NOMO-1 (cell line): ENCODE measurements at regions not wholly inside any gene's neighbourhood (a gene's known extent, or its start where the extent isn't known, plus 50 kb on each side); places are given as distances from the start of the nearest gene placed in this dataset.
"Not testable (repeated sequence)": the region's sequence is repeated elsewhere in the genome, so short reads cannot be mapped to it uniquely, and the experiment has no call there.

ENCODE experiments used
- DNase-seq, 2 experiments: peaks; one replicate each; lab custom pipeline; 2025; ENCODE audit not compliant: unreplicated experiment in 2 of 2; lab: John Stamatoyannopoulos, UW

GRCh38 chr1:81547912-81548303 is 252.8 kb upstream of the ADGRL2 start:
- peak in 1 of 2 experiments; percentile 1 for DNase-seq

- no peak for DNase-seq
These were observed 253.3 kb upstream of the ADGRL2 start for GRCh38 chr1:81547261-81547911.

- DNase-seq: no peak
These were observed 255.0 kb upstream of the ADGRL2 start for GRCh38 chr1:81545734-81546133.

- DNase-seq: no peak
These were observed 257.0 kb upstream of the ADGRL2 start for GRCh38 chr1:81543764-81544163.

- no peak for DNase-seq
These were observed 258.5 kb upstream of the ADGRL2 start for GRCh38 chr1:81542196-81542595.

GRCh38 chr1:81540216-81540615 is 260.5 kb upstream of the ADGRL2 start:
- DNase-seq: no peak

GRCh38 chr1:81529014-81529413 is 271.7 kb upstream of the ADGRL2 start:
- no peak for DNase-seq

GRCh38 chr1:81525085-81525484 is 275.6 kb upstream of the ADGRL2 start:
- DNase-seq: no peak

- DNase-seq: no peak
These were observed 280.7 kb upstream of the ADGRL2 start for GRCh38 chr1:81519987-81520386.

- no peak for DNase-seq
These were observed 282.7 kb upstream of the ADGRL2 start for GRCh38 chr1:81517987-81518386.

- DNase-seq: no peak
These were observed 286.9 kb upstream of the ADGRL2 start for GRCh38 chr1:81513796-81514354.

- DNase-seq: no peak
These were observed 288.3 kb upstream of the ADGRL2 start for GRCh38 chr1:81512252-81513003.

GRCh38 chr1:81511281-81511680 is 289.5 kb upstream of the ADGRL2 start:
- DNase-seq: no peak

GRCh38 chr1:81510701-81511100 is 290.0 kb upstream of the ADGRL2 start:
- no peak for DNase-seq

GRCh38 chr1:81509594-81509993 is 291.1 kb upstream of the ADGRL2 start:
- DNase-seq: no peak

- no peak for DNase-seq
These were observed 294.0 kb upstream of the ADGRL2 start for GRCh38 chr1:81506699-81507098.

- peak; percentile 17 to 56 for DNase-seq
These were observed 294.9 kb upstream of the ADGRL2 start for GRCh38 chr1:81505831-81506230.

GRCh38 chr1:81504820-81505219 is 295.9 kb upstream of the ADGRL2 start:
- DNase-seq: not testable (repeated sequence)

GRCh38 chr1:81502705-81503104 is 298.0 kb upstream of the ADGRL2 start:
- not testable (repeated sequence) for DNase-seq

- not testable (repeated sequence) for DNase-seq
These were observed 299.2 kb upstream of the ADGRL2 start for GRCh38 chr1:81501485-81501884.

- no peak for DNase-seq
These were observed 301.2 kb upstream of the ADGRL2 start for GRCh38 chr1:81499487-81499886.
